ENCODE measurements at regions not wholly inside any gene's neighbourhood (a gene's known extent, or its start where the extent isn't known, plus 50 kb on each side); places are given as distances from the start of the nearest gene placed in this dataset.

GRCh38 chr5:104283136-104283535 lies 720.5 kb upstream of the NUDT12 start:
- Histone ChIP-seq H3K9me3 (ENCODE audit: insufficient read depth, low read depth, low read length) (no peaks in the 10 kb centered on the region), H3K79me2 (ENCODE audit: insufficient read depth, low read length) (no peaks in the 10 kb centered on the region), H3K4me1 (ENCODE audit: insufficient read depth, low read length) (no peaks in the 10 kb centered on the region), H3K27ac (ENCODE audit: low read depth, low read length) (no peak overlapping the region), H3K36me3 (ENCODE audit: insufficient read depth, low read length) (no peaks in the 10 kb centered on the region), H3K4me2 (ENCODE audit: low read length) (no peak overlapping the region), H3K9ac (ENCODE audit: low read length) (no peak overlapping the region), H3K27me3 (ENCODE audit: insufficient read depth, low read length) (no peaks in the 10 kb centered on the region), H3K4me3 (ENCODE audit: insufficient read depth, low read depth, low read length) (no peak overlapping the region), H4K20me1 (ENCODE audit: insufficient read depth, low read length) (no peaks in the 10 kb centered on the region), H2AFZ (ENCODE audit: low read depth, low read length) (no peak overlapping the region)
- H3K9me3 Mint-ChIP-seq (ENCODE audit: unreplicated experiment) = peaks cover 2% of the 10 kb centered on the region
- H3K36me3 Mint-ChIP-seq (ENCODE audit: low read depth, unreplicated experiment) = no peaks in the 10 kb centered on the region
- no peak overlapping the region for H3K27ac Mint-ChIP-seq (ENCODE audit: unreplicated experiment)
- H3K4me1 Mint-ChIP-seq (ENCODE audit: low read depth, unreplicated experiment) = no peaks in the 10 kb centered on the region
- H3K4me3 Mint-ChIP-seq (ENCODE audit: unreplicated experiment) = no peak overlapping the region
- no peak for DNase-seq (ENCODE audit: low read depth)
- TF ChIP-seq CTCF (IDR thresholded peaks at IDR 0.05; ENCODE audit: insufficient read depth, low read depth, low read length) (no peak), EZH2 (IDR thresholded peaks at IDR 0.05; ENCODE audit: insufficient read depth, low read length) (no peak)
- FAIRE-seq = no peak
- H3K27me3 Mint-ChIP-seq (ENCODE audit: low read depth, unreplicated experiment) = no peaks in the 10 kb centered on the region

- no peaks in the 10 kb centered on the region for H4K20me1 ChIP-seq (ENCODE audit: insufficient read depth, low read length)
- no peak overlapping the region for H3K4me3 Mint-ChIP-seq (ENCODE audit: unreplicated experiment)
- FAIRE-seq = no peak
- TF ChIP-seq EZH2 (IDR thresholded peaks at IDR 0.05; ENCODE audit: insufficient read depth, low read length) (no peak), CTCF (IDR thresholded peaks at IDR 0.05; ENCODE audit: insufficient read depth, low read depth, low read length) (no peak)
- no peaks in the 10 kb centered on the region for H3K9me3 Mint-ChIP-seq (ENCODE audit: unreplicated experiment)
- H3K4me3 ChIP-seq (ENCODE audit: insufficient read depth, low read depth, low read length) = no peak overlapping the region
- H3K36me3 Mint-ChIP-seq (ENCODE audit: low read depth, unreplicated experiment) = no peaks in the 10 kb centered on the region
- H3K27ac ChIP-seq (ENCODE audit: low read depth, low read length) = no peak overlapping the region
- H3K27me3 Mint-ChIP-seq (ENCODE audit: low read depth, unreplicated experiment) = no peaks in the 10 kb centered on the region
- no peaks in the 10 kb centered on the region for H3K4me1 ChIP-seq (ENCODE audit: insufficient read depth, low read length)
- no peak for DNase-seq (ENCODE audit: low read depth)
- H3K36me3 ChIP-seq (ENCODE audit: insufficient read depth, low read length) = no peaks in the 10 kb centered on the region
- H3K79me2 ChIP-seq (ENCODE audit: insufficient read depth, low read length) = no peaks in the 10 kb centered on the region
- H3K27me3 ChIP-seq (ENCODE audit: insufficient read depth, low read length) = no peaks in the 10 kb centered on the region
- H3K9me3 ChIP-seq (ENCODE audit: insufficient read depth, low read depth, low read length) = no peaks in the 10 kb centered on the region
- no peak overlapping the region for H3K9ac ChIP-seq (ENCODE audit: low read length)
- no peak overlapping the region for H3K27ac Mint-ChIP-seq (ENCODE audit: unreplicated experiment)
- no peak overlapping the region for H2AFZ ChIP-seq (ENCODE audit: low read depth, low read length)
- no peak overlapping the region for H3K4me2 ChIP-seq (ENCODE audit: low read length)
- H3K4me1 Mint-ChIP-seq (ENCODE audit: low read depth, unreplicated experiment) = no peaks in the 10 kb centered on the region
These were observed 711.1 kb upstream of the NUDT12 start for GRCh38 chr5:104273725-104274124.

- DNase-seq (ENCODE audit: low read depth) = no peak
- Histone ChIP-seq H3K27ac (ENCODE audit: low read depth, low read length) (no peak overlapping the region), H4K20me1 (ENCODE audit: insufficient read depth, low read length) (no peaks in the 10 kb centered on the region), H3K9me3 (ENCODE audit: insufficient read depth, low read depth, low read length) (no peaks in the 10 kb centered on the region), H3K4me2 (ENCODE audit: low read length) (no peak overlapping the region), H3K27me3 (ENCODE audit: insufficient read depth, low read length) (no peaks in the 10 kb centered on the region), H3K9ac (ENCODE audit: low read length) (no peak overlapping the region), H3K36me3 (ENCODE audit: insufficient read depth, low read length) (no peaks in the 10 kb centered on the region), H3K79me2 (ENCODE audit: insufficient read depth, low read length) (no peaks in the 10 kb centered on the region), H3K4me1 (ENCODE audit: insufficient read depth, low read length) (no peaks in the 10 kb centered on the region), H3K4me3 (ENCODE audit: insufficient read depth, low read depth, low read length) (no peak overlapping the region), H2AFZ (ENCODE audit: low read depth, low read length) (no peak overlapping the region)
- H3K36me3 Mint-ChIP-seq (ENCODE audit: low read depth, unreplicated experiment) = no peaks in the 10 kb centered on the region
- H3K4me1 Mint-ChIP-seq (ENCODE audit: low read depth, unreplicated experiment) = no peaks in the 10 kb centered on the region
- H3K9me3 Mint-ChIP-seq (ENCODE audit: unreplicated experiment) = no peaks in the 10 kb centered on the region
- no peak overlapping the region for H3K27ac Mint-ChIP-seq (ENCODE audit: unreplicated experiment)
- no peak overlapping the region for H3K4me3 Mint-ChIP-seq (ENCODE audit: unreplicated experiment)
- TF ChIP-seq EZH2 (IDR thresholded peaks at IDR 0.05; ENCODE audit: insufficient read depth, low read length) (no peak), CTCF (IDR thresholded peaks at IDR 0.05; ENCODE audit: insufficient read depth, low read depth, low read length) (no peak)
- H3K27me3 Mint-ChIP-seq (ENCODE audit: low read depth, unreplicated experiment) = no peaks in the 10 kb centered on the region
- FAIRE-seq = no peak
These were observed 704.9 kb upstream of the NUDT12 start for GRCh38 chr5:104267320-104268015.

All from astrocyte (in vitro differentiated cells and primary cell).